ENCODE measurements at regions not wholly inside any gene's neighbourhood (a gene's known extent, or its start where the extent isn't known, plus 50 kb on each side); places are given as distances from the start of the nearest gene placed in this dataset.

DNA sequence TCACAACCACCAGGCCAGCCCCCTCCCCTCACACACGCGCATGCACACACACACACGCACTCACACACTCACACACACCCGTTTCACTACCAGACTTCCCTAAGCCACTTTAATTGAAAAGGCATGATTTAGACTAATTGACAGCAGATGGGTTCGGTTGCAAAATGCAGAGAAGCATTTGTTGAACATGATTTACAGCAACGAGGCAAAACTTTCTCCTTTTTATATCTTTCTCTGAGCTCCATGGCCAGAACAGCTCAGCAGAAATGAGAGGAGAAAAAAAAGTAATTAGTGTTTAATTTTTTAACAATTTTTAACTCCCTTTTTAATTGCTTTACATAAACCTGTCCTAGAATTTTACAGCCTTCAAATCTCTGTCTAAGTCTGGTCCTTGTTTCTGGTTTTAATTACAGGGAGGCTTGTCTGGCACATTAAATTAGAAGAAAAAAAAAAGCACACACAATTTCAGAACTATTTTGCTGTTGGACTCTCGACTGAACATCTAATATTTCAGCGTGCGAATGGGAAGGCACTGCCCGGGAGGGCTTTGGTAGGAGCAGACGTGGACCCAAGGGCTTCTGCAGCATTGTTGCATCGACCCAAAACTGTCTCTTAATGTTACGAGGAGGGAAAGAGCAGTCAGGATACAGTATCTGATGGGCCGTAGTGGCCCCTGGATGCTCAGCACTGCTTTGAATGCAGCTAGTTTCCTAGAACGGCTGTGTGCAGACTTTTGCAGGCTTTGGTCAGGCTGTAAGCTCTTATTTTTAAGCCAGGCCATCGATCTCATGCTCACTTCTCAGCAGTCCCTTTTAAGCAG, 255.9 kb downstream of the SOX9 start:
- no peak overlapping the region for H3K27ac ChIP-seq
- intact Hi-C loops (cut with DNase I) = no loop called here
- peaks cover 0 to 9% (median 0%) of the 10 kb centered on the region in 12 donors for H3K4me1 ChIP-seq
- H3K9me3 ChIP-seq = no peaks in the 10 kb centered on the region
- no peaks in the 10 kb centered on the region for H3K27me3 ChIP-seq
- ATAC-seq = no peak
- H3K4me3 ChIP-seq = no peak overlapping the region
- TF ChIP-seq, protein P1, sequence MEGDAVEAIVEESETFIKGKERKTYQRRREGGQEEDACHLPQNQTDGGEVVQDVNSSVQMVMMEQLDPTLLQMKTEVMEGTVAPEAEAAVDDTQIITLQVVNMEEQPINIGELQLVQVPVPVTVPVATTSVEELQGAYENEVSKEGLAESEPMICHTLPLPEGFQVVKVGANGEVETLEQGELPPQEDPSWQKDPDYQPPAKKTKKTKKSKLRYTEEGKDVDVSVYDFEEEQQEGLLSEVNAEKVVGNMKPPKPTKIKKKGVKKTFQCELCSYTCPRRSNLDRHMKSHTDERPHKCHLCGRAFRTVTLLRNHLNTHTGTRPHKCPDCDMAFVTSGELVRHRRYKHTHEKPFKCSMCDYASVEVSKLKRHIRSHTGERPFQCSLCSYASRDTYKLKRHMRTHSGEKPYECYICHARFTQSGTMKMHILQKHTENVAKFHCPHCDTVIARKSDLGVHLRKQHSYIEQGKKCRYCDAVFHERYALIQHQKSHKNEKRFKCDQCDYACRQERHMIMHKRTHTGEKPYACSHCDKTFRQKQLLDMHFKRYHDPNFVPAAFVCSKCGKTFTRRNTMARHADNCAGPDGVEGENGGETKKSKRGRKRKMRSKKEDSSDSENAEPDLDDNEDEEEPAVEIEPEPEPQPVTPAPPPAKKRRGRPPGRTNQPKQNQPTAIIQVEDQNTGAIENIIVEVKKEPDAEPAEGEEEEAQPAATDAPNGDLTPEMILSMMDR (IDR thresholded peaks at IDR 0.05) = no peak
- TF ChIP-seq POLR2A (IDR thresholded peaks at IDR 0.05) = no peak
- DNase-seq = no peak
- H3K36me3 ChIP-seq = no peaks in the 10 kb centered on the region
- 67 to 73% (median 72%) methylated on average over 16 of the region's 16 CpGs for WGBS, 4 donors

DNA sequence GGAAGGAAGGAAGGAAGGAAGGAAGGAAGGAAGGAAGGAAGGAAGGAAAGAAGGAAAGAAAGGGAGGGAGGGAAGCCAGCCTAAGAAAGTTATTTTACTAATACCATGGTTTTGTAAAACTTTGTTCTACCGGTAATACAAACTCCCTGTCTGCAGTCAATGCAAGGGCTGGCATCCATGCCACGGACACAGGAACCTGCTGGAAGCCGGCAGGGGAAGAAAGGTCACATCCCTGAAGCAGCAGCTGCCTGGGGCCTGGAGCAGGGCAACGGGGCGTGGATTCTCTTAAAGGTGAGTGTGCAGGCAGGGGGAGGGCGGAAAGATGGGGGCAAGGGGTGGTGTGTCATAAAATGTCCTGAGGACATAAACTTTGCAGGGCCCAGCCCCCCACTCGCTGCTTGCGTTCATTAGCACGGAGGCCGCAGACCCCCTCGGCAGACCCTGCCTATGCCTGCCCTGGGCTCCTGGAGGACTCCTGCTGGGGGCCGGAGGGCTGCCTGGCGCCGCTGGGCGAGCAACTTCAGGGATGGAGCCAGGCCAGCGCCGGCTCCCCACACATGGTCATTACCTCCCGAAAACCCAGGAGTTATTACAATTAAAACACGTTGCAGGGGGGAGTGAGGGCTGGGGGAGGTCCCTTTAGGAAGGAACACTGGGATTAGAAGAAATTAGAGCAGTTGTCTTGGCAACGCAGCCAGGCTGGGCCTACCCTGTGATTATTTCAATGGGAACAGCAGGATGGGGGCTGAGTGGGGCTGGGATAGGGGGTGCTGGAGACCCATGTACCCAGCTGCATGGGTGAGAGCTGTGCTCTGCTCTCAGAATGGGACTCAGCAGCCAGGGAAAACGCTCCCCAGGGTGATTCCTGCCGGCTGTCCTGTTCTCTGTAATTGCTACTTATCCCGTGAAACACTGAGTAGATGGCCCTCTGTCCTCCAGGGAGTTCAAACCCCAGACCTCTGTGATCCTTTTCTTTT, 257.9 kb downstream of the SOX9 start:
- Histone ChIP-seq H3K36me3 (no peaks in the 10 kb centered on the region), H3K27me3 (no peaks in the 10 kb centered on the region), H3K27ac (no peak overlapping the region), H3K4me1 (peaks cover 0 to 18% (median 3%) of the 10 kb centered on the region in 12 donors), H3K4me3 (no peak overlapping the region), H3K9me3 (no peaks in the 10 kb centered on the region)
- intact Hi-C loops (cut with DNase I) = no loop called here
- ATAC-seq (no peak), DNase-seq (no peak)
- WGBS, 4 donors = 61 to 65% (median 63%) methylated on average over 23 of the region's 23 CpGs
- TF ChIP-seq, protein P1 (IDR thresholded peaks at IDR 0.05) = no peak
- no peak for TF ChIP-seq POLR2A (IDR thresholded peaks at IDR 0.05)

DNA sequence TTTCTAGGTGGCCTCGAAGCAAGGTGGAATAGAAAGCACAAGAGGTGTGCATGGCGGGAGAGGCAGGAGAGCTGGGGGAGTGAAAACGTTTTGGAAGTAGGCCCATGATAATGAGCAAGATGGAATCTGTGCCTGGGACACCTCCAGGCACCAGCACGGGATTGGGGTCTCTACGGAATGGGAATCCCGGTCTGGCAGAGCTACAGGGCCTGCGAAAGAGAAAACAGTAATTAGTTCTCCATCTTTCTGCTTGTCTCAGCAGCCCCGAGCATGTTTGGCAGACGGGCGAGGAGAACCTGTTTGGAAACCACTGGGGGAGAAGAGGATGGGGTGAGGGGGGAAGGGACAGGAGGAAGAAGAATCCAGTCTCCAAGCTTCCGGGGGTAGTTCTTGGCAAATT, 258.7 kb downstream of the SOX9 start:
- H3K27ac ChIP-seq = no peak overlapping the region
- no peaks in the 10 kb centered on the region for H3K27me3 ChIP-seq
- intact Hi-C loops (cut with DNase I) = no loop called here
- DNase-seq = no peak
- peaks cover 0 to 12% (median 1%) of the 10 kb centered on the region in 12 donors for H3K4me1 ChIP-seq
- H3K36me3 ChIP-seq = no peaks in the 10 kb centered on the region
- no peak for TF ChIP-seq POLR2A (IDR thresholded peaks at IDR 0.05)
- TF ChIP-seq, protein P1 (IDR thresholded peaks at IDR 0.05) = no peak
- no peak for ATAC-seq
- H3K4me3 ChIP-seq = no peak overlapping the region
- WGBS, 4 donors = 63 to 78% (median 68%) methylated on average over 11 of the region's 11 CpGs
- no peaks in the 10 kb centered on the region for H3K9me3 ChIP-seq

DNA sequence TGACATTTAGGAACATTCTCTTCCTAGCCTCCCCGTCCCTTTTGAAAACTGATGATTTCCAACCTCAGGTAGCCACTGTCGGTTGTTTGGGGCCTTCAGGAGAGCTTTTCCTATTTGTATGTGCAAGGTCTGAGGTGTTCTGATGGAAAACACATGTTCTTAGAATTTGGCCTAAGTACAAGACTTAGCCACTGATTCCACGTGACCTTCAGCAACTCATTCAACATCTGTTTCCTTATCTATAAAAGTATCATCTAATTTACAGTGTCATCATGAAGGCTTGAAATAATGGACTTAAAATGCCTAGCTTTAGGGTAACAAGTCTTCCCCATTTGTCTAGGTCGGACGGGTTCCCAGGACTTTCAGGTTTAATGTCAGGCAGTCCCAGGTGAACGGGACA, 259.3 kb downstream of the SOX9 start:
- WGBS, 4 donors = 76 to 84% (median 83%) methylated on average over 6 of the region's 6 CpGs
- ATAC-seq = no peak

More for the DNA sequence above, 259.3 kb downstream of the SOX9 start:
- Histone ChIP-seq H3K4me1 (peaks cover 0 to 12% (median 1%) of the 10 kb centered on the region in 12 donors), H3K36me3 (no peaks in the 10 kb centered on the region), H3K27me3 (no peaks in the 10 kb centered on the region), H3K4me3 (no peak overlapping the region), H3K9me3 (no peaks in the 10 kb centered on the region), H3K27ac (no peak overlapping the region)
- no peak for DNase-seq
- TF ChIP-seq, protein P1 (IDR thresholded peaks at IDR 0.05) = no peak
- no peak for TF ChIP-seq POLR2A (IDR thresholded peaks at IDR 0.05)
- intact Hi-C loops (cut with DNase I) = no loop called here

Data from heart left ventricle (tissue), 16 donors.